ENCODE measurements at regions not wholly inside any gene's neighbourhood (a gene's known extent, or its start where the extent isn't known, plus 50 kb on each side); places are given as distances from the start of the nearest gene placed in this dataset.

DNA sequence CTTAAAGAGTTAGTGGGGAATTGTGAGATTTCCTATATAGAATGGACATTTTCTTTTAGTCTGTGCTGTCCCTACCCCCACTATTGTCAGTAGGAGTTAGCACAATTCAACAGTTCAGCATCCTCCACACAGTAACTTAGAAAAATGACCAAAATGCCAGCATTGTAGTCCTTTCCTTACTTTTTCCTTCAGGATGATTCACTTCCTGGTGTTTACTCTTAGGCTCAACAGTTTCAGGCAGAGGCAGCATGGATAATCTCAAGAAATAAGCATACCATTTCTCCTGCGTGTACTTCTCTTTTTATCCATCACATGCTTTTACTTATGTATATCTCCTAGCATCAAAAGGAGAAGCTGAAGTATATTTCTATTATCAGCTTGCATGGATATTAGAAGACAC, 683.4 kb downstream of the SLC16A7 start (continued):
- TF ChIP-seq CREB3L1 (IDR thresholded peaks at IDR 0.05; ENCODE audit: borderline replicate concordance, low read depth) (no peak), ZBTB8A (IDR thresholded peaks at IDR 0.05; ENCODE audit: partially characterized antibody) (no peak)

- Histone ChIP-seq H3K9ac (ENCODE audit: insufficient read depth in 1 of 2, low read depth in 2 of 2, low read length in 2 of 2) (no peak overlapping the region), H3K36me3 (ENCODE audit: control insufficient read depth, insufficient read depth, low read length) (no peaks in the 10 kb centered on the region), H3K27ac (ENCODE audit: extremely low read depth, low read depth, low read length) (no peak overlapping the region), H3K4me2 (ENCODE audit: insufficient read depth, low read length) (no peak overlapping the region), H3K27me3 (ENCODE audit: control insufficient read depth in 2 of 2, insufficient read depth in 2 of 2, low read length in 2 of 2) (no peaks in the 10 kb centered on the region), H3K9me1 (ENCODE audit: control insufficient read depth, insufficient read depth, low read length) (no peaks in the 10 kb centered on the region), H3K4me1 (replicated peaks in 1 of 2; ENCODE audit: control insufficient read depth in 2 of 2, insufficient read depth in 2 of 2, low read length in 2 of 2) (no peaks in the 10 kb centered on the region; a peak in 1 of 5 replicates), H3K79me2 (ENCODE audit: control insufficient read depth, insufficient read depth, low read length) (no peaks in the 10 kb centered on the region), H3K9me3 (replicated peaks; ENCODE audit: control insufficient read depth, insufficient read depth, low read depth, low read length) (no peaks in the 10 kb centered on the region; the same call in 1 of the 2 replicates), H4K20me1 (replicated peaks; ENCODE audit: control insufficient read depth, insufficient read depth, low read length) (no peaks in the 10 kb centered on the region), H2AFZ (ENCODE audit: low read depth, low read length) (no peak overlapping the region), H3K4me3 (no peak overlapping the region)
- FAIRE-seq, result no peak
- no peak for DNase-seq (ENCODE audit: extremely low read depth in 1 of 4, low spot score in 3 of 4)
- CTCF ChIA-PET (ENCODE audit: low intra/inter-chr PET ratio), result no interaction called here
- intact Hi-C loops (cut with micrococcal nuclease) (no loop called here), in situ Hi-C loops (cut with MboI) (no loop called here)
- WGBS (ENCODE audit: insufficient coverage, low coverage, missing lambda C conversion rate), result 12% methylated on average over 6 of the region's 8 CpGs
- ATAC-seq, result no peak
- BruUV-seq (replicated peaks), result no TSS peak
- POLR2A ChIA-PET, result no interaction called here
- TF ChIP-seq JUNB (CRISPR knock-in tag; conservative IDR thresholded peaks at IDR 0.05) (no peak), MXI1 (IDR thresholded peaks at IDR 0.05; ENCODE audit: low read depth, low read length) (no peak), HNRNPL (IDR thresholded peaks at IDR 0.05; ENCODE audit: low read depth, low read length) (no peak), PHF20 (IDR thresholded peaks at IDR 0.05; ENCODE audit: partially characterized antibody) (no peak), NR2C2 (CRISPR knock-in tag; IDR thresholded peaks at IDR 0.05) (no peak), NR2C2 (tag; IDR thresholded peaks at IDR 0.05) (no peak), POU5F1 (IDR thresholded peaks at IDR 0.05; ENCODE audit: borderline replicate concordance, low read depth, low read length, partially characterized antibody) (no peak), AFF4 (CRISPR knock-in tag; IDR thresholded peaks at IDR 0.05) (no peak), ZFPM2 (CRISPR knock-in tag; IDR thresholded peaks at IDR 0.05) (no peak), CBX3 (IDR thresholded peaks at IDR 0.05; ENCODE audit: borderline replicate concordance in 1 of 2, low read length in 2 of 2) (no peak), CAMTA2 (CRISPR knock-in tag; conservative IDR thresholded peaks at IDR 0.05) (no peak), PCBP1 (IDR thresholded peaks at IDR 0.05; ENCODE audit: low read depth, low read length, poor library complexity, severe bottlenecking) (no peak), RBM25 (IDR thresholded peaks at IDR 0.05; ENCODE audit: low read depth, low read length, severe bottlenecking) (no peak), ZNF644 (tag; IDR thresholded peaks at IDR 0.05; ENCODE audit: low read depth) (no peak), FUS (optimal IDR thresholded peaks at IDR 0.05; ENCODE audit: low read depth, low read length) (no peak)
Measured at GRCh38 chr12:60281522-60281921, 685.7 kb downstream of the SLC16A7 start.

Data from K562 (cell line).